ENCODE measurements at regions not wholly inside any gene's neighbourhood (a gene's known extent, or its start where the extent isn't known, plus 50 kb on each side); places are given as distances from the start of the nearest gene placed in this dataset.
A peak's percentile ranks its signal among the peaks of the same experiment; 100 is the strongest.

GRCh38 chr10:3428826-3429225 lies 256.2 kb upstream of the PITRM1 start:
- Mint-ChIP-seq H3K27ac (no peak overlapping the region), H3K9me3 (peaks cover 0 to 1% (median 0%) of the 10 kb centered on the region in 6 donors), H3K36me3 (no peaks in the 10 kb centered on the region), H3K4me1 (peaks cover 5 to 11% of the 10 kb centered on the region in 2 donors), H3K4me3 (no peak overlapping the region), H3K27me3 (ENCODE audit: low read depth in 3 of 3) (peaks cover 0 to 6% (median 0%) of the 10 kb centered on the region in 3 donors)
- no peak for DNase-seq

- H3K9me3 Mint-ChIP-seq: peaks cover 0 to 1% (median 0%) of the 10 kb centered on the region in 6 donors
- H3K36me3 Mint-ChIP-seq: no peaks in the 10 kb centered on the region
- peaks cover 0 to 6% (median 0%) of the 10 kb centered on the region in 3 donors for H3K27me3 Mint-ChIP-seq (ENCODE audit: low read depth in 3 of 3)
- no peak overlapping the region for H3K27ac Mint-ChIP-seq
- peaks cover 5 to 19% of the 10 kb centered on the region in 2 donors for H3K4me1 Mint-ChIP-seq
- H3K4me3 Mint-ChIP-seq: no peak overlapping the region
- DNase-seq: no peak
These were observed 255.4 kb upstream of the PITRM1 start for GRCh38 chr10:3427950-3428354.

GRCh38 chr10:3427347-3427746 lies 254.8 kb upstream of the PITRM1 start:
- H3K4me1 Mint-ChIP-seq: peaks cover 8 to 24% of the 10 kb centered on the region in 2 donors
- H3K4me3 Mint-ChIP-seq: no peak overlapping the region
- H3K27me3 Mint-ChIP-seq (ENCODE audit: low read depth in 3 of 3): peaks cover 2 to 6% (median 3%) of the 10 kb centered on the region in 3 donors
- no peak for DNase-seq
- no peak overlapping the region for H3K27ac Mint-ChIP-seq
- no peaks in the 10 kb centered on the region for H3K36me3 Mint-ChIP-seq
- peaks cover 0 to 1% (median 0%) of the 10 kb centered on the region in 6 donors for H3K9me3 Mint-ChIP-seq

- no peak overlapping the region for H3K27ac Mint-ChIP-seq
- peaks cover 2 to 10% (median 4%) of the 10 kb centered on the region in 3 donors for H3K27me3 Mint-ChIP-seq (ENCODE audit: low read depth in 3 of 3)
- no peaks in the 10 kb centered on the region for H3K36me3 Mint-ChIP-seq
- H3K4me1 Mint-ChIP-seq: peaks cover 18 to 33% of the 10 kb centered on the region in 2 donors
- no peak overlapping the region for H3K4me3 Mint-ChIP-seq
- H3K9me3 Mint-ChIP-seq: peaks cover 0 to 1% (median 0%) of the 10 kb centered on the region in 6 donors
- DNase-seq: no peak
These were observed 253.7 kb upstream of the PITRM1 start for GRCh38 chr10:3426190-3426845.

- DNase-seq: no peak
- no peak overlapping the region for H3K27ac Mint-ChIP-seq
- peaks cover 21 to 36% of the 10 kb centered on the region in 2 donors for H3K4me1 Mint-ChIP-seq
- no peaks in the 10 kb centered on the region for H3K9me3 Mint-ChIP-seq
- H3K36me3 Mint-ChIP-seq: no peaks in the 10 kb centered on the region
- H3K4me3 Mint-ChIP-seq: no peak overlapping the region
- peaks cover 4 to 10% (median 4%) of the 10 kb centered on the region in 3 donors for H3K27me3 Mint-ChIP-seq (ENCODE audit: low read depth in 3 of 3)
These were observed 253.1 kb upstream of the PITRM1 start for GRCh38 chr10:3425716-3426115.

GRCh38 chr10:3425261-3425660 lies 252.7 kb upstream of the PITRM1 start:
- Mint-ChIP-seq H3K27ac (no peak overlapping the region), H3K36me3 (no peaks in the 10 kb centered on the region), H3K27me3 (ENCODE audit: low read depth in 3 of 3) (peaks cover 4 to 10% (median 8%) of the 10 kb centered on the region in 3 donors), H3K4me3 (no peak overlapping the region), H3K9me3 (no peaks in the 10 kb centered on the region), H3K4me1 (peaks cover 21 to 37% of the 10 kb centered on the region in 2 donors)
- DNase-seq: no peak

- no peak for DNase-seq
- Mint-ChIP-seq H3K36me3 (no peaks in the 10 kb centered on the region), H3K4me1 (peaks cover 31 to 45% of the 10 kb centered on the region in 2 donors), H3K4me3 (no peak overlapping the region), H3K9me3 (no peaks in the 10 kb centered on the region), H3K27ac (no peak overlapping the region), H3K27me3 (ENCODE audit: low read depth in 3 of 3) (peaks cover 4 to 12% (median 5%) of the 10 kb centered on the region in 3 donors)
These were observed 251.7 kb upstream of the PITRM1 start for GRCh38 chr10:3424111-3424851.

- DNase-seq: no peak
- H3K27me3 Mint-ChIP-seq (ENCODE audit: low read depth in 3 of 3): peaks cover 5 to 14% (median 5%) of the 10 kb centered on the region in 3 donors
- H3K4me3 Mint-ChIP-seq: no peak overlapping the region
- H3K36me3 Mint-ChIP-seq: no peaks in the 10 kb centered on the region
- peak overlapping the region in 1 of 6 donors; percentile 5 for H3K27ac Mint-ChIP-seq
- peaks cover 33 to 45% of the 10 kb centered on the region in 2 donors for H3K4me1 Mint-ChIP-seq
- H3K9me3 Mint-ChIP-seq: no peaks in the 10 kb centered on the region
These were observed 250.8 kb upstream of the PITRM1 start for GRCh38 chr10:3423384-3423783.

GRCh38 chr10:3422282-3422681 lies 249.7 kb upstream of the PITRM1 start:
- Mint-ChIP-seq H3K36me3 (no peaks in the 10 kb centered on the region), H3K27me3 (ENCODE audit: low read depth in 3 of 3) (peaks cover 5 to 14% (median 12%) of the 10 kb centered on the region in 3 donors), H3K4me3 (peak overlapping the region in 1 of 5 donors; percentile 73), H3K27ac (no peak overlapping the region), H3K4me1 (peaks cover 33 to 45% of the 10 kb centered on the region in 2 donors), H3K9me3 (no peaks in the 10 kb centered on the region)
- DNase-seq: no peak

- no peaks in the 10 kb centered on the region for H3K9me3 Mint-ChIP-seq
- H3K27ac Mint-ChIP-seq: no peak overlapping the region
- peak in 1 of 3 donors; percentile 5 for DNase-seq
- H3K4me1 Mint-ChIP-seq: peaks cover 33 to 45% of the 10 kb centered on the region in 2 donors
- peaks cover 5 to 14% (median 12%) of the 10 kb centered on the region in 3 donors for H3K27me3 Mint-ChIP-seq (ENCODE audit: low read depth in 3 of 3)
- peak overlapping the region in 1 of 5 donors; percentile 73 for H3K4me3 Mint-ChIP-seq
- H3K36me3 Mint-ChIP-seq: no peaks in the 10 kb centered on the region
These were observed 249.1 kb upstream of the PITRM1 start for GRCh38 chr10:3421537-3422257.

GRCh38 chr10:3420527-3421469 lies 248.2 kb upstream of the PITRM1 start:
- no peaks in the 10 kb centered on the region for H3K9me3 Mint-ChIP-seq
- H3K4me1 Mint-ChIP-seq: peaks cover 33 to 45% of the 10 kb centered on the region in 2 donors
- peak overlapping the region in 1 of 5 donors; percentile 73 for H3K4me3 Mint-ChIP-seq
- no peaks in the 10 kb centered on the region for H3K36me3 Mint-ChIP-seq
- H3K27ac Mint-ChIP-seq: peak overlapping the region in 1 of 6 donors; percentile 35
- H3K27me3 Mint-ChIP-seq (ENCODE audit: low read depth in 3 of 3): peaks cover 3 to 14% (median 12%) of the 10 kb centered on the region in 3 donors
- no peak for DNase-seq

- no peaks in the 10 kb centered on the region for H3K36me3 Mint-ChIP-seq
- peak overlapping the region in 1 of 6 donors; percentile 33 for H3K27ac Mint-ChIP-seq
- H3K4me3 Mint-ChIP-seq: peak overlapping the region in 3 of 5 donors; percentile 33 to 50 (median 44)
- no peaks in the 10 kb centered on the region for H3K9me3 Mint-ChIP-seq
- peaks cover 33 to 45% of the 10 kb centered on the region in 2 donors for H3K4me1 Mint-ChIP-seq
- peaks cover 3 to 14% (median 12%) of the 10 kb centered on the region in 3 donors for H3K27me3 Mint-ChIP-seq (ENCODE audit: low read depth in 3 of 3)
- DNase-seq: no peak
These were observed 247.3 kb upstream of the PITRM1 start for GRCh38 chr10:3419719-3420495.

Data from immature natural killer cell (primary cell).